Lower leg skin (tissue), 3 donors: ENCODE measurements at regions not wholly inside any gene's neighbourhood (a gene's known extent, or its start where the extent isn't known, plus 50 kb on each side); places are given as distances from the start of the nearest gene placed in this dataset.

Source experiments
- CTCF ChIP-seq, 3 donors: fragments of 450-650 bp; IDR thresholded peaks; one replicate each; pipeline ENCODE4 v1.5.1; 2016; ENCODE audit warnings: antibody characterized with exemption in 3 of 3, mild to moderate bottlenecking in 3 of 3, moderate library complexity in 2 of 3
- POLR2A ChIP-seq, 2 donors: fragments of 450-650 bp; IDR thresholded peaks; one replicate each; pipeline ENCODE4 v1.6.1; 2016 to 2017; ENCODE audit warnings: antibody characterized with exemption in 2 of 2, mild to moderate bottlenecking in 1 of 2, moderate library complexity in 1 of 2

- TF ChIP-seq CTCF (IDR thresholded peaks at IDR 0.05) (no peak), POLR2A (IDR thresholded peaks at IDR 0.05) (no peak)
These were observed 313.8 kb downstream of the C16orf95 start for GRCh38 chr16:87003414-87003755.
